ENCODE measurements at regions not wholly inside any gene's neighbourhood (a gene's known extent, or its start where the extent isn't known, plus 50 kb on each side); places are given as distances from the start of the nearest gene placed in this dataset.

DNA sequence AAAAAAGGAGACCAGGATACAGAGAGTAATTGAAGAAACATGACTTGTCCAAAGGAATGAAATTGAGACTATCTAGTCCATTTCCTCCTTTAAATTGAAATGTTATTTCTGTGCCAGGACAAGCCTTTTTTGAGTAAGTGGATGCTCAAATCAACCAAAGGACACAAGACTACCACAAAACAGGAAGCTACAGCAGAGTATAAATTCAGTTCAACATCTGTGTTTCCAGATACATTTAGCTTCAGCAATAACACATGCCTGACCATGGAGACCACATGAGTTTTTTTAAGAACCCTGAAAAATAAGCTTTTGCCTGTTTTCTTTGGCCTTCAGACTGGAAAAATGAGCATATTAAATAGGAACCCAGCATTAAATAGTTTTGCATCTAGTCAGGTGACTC lies 707.5 kb downstream of the ZWINT start:
- H3K27me3 ChIP-seq (ENCODE audit: insufficient read depth, low read depth, low read length): no peaks in the 10 kb centered on the region
- no peak overlapping the region for H2AFZ ChIP-seq (ENCODE audit: low read depth, low read length)
- no peaks in the 10 kb centered on the region for H3F3A ChIP-seq (ENCODE audit: insufficient read depth, low read length, poor library complexity, severe bottlenecking)
- TF ChIP-seq TAF1 (IDR thresholded peaks at IDR 0.05; ENCODE audit: low read depth) (no peak), MXI1 (conservative IDR thresholded peaks at IDR 0.05; ENCODE audit: poor library complexity, severe bottlenecking) (no peak), SMC3 (conservative IDR thresholded peaks at IDR 0.05; ENCODE audit: poor library complexity) (no peak), EZH2 (IDR thresholded peaks at IDR 0.05; ENCODE audit: borderline replicate concordance, insufficient read depth, low read length, poor library complexity, severe bottlenecking) (no peak), RAD21 (conservative IDR thresholded peaks at IDR 0.05) (no peak), EP300 (conservative IDR thresholded peaks at IDR 0.05; ENCODE audit: poor library complexity, severe bottlenecking) (no peak), POLR2AphosphoS5 (IDR thresholded peaks at IDR 0.05) (no peak)
- TF ChIP-seq, protein P1, sequence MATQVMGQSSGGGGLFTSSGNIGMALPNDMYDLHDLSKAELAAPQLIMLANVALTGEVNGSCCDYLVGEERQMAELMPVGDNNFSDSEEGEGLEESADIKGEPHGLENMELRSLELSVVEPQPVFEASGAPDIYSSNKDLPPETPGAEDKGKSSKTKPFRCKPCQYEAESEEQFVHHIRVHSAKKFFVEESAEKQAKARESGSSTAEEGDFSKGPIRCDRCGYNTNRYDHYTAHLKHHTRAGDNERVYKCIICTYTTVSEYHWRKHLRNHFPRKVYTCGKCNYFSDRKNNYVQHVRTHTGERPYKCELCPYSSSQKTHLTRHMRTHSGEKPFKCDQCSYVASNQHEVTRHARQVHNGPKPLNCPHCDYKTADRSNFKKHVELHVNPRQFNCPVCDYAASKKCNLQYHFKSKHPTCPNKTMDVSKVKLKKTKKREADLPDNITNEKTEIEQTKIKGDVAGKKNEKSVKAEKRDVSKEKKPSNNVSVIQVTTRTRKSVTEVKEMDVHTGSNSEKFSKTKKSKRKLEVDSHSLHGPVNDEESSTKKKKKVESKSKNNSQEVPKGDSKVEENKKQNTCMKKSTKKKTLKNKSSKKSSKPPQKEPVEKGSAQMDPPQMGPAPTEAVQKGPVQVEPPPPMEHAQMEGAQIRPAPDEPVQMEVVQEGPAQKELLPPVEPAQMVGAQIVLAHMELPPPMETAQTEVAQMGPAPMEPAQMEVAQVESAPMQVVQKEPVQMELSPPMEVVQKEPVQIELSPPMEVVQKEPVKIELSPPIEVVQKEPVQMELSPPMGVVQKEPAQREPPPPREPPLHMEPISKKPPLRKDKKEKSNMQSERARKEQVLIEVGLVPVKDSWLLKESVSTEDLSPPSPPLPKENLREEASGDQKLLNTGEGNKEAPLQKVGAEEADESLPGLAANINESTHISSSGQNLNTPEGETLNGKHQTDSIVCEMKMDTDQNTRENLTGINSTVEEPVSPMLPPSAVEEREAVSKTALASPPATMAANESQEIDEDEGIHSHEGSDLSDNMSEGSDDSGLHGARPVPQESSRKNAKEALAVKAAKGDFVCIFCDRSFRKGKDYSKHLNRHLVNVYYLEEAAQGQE (IDR thresholded peaks at IDR 0.05; ENCODE audit: borderline replicate concordance): no peak
- TF ChIP-seq, protein P2, sequence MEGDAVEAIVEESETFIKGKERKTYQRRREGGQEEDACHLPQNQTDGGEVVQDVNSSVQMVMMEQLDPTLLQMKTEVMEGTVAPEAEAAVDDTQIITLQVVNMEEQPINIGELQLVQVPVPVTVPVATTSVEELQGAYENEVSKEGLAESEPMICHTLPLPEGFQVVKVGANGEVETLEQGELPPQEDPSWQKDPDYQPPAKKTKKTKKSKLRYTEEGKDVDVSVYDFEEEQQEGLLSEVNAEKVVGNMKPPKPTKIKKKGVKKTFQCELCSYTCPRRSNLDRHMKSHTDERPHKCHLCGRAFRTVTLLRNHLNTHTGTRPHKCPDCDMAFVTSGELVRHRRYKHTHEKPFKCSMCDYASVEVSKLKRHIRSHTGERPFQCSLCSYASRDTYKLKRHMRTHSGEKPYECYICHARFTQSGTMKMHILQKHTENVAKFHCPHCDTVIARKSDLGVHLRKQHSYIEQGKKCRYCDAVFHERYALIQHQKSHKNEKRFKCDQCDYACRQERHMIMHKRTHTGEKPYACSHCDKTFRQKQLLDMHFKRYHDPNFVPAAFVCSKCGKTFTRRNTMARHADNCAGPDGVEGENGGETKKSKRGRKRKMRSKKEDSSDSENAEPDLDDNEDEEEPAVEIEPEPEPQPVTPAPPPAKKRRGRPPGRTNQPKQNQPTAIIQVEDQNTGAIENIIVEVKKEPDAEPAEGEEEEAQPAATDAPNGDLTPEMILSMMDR (IDR thresholded peaks at IDR 0.05; ENCODE audit: poor library complexity, severe bottlenecking): no peak
- H3K79me2 ChIP-seq (replicated peaks; ENCODE audit: insufficient read depth, low read length): no peaks in the 10 kb centered on the region
- H3K27ac ChIP-seq (ENCODE audit: low read length): no peak overlapping the region
- H3K36me3 ChIP-seq (ENCODE audit: insufficient read depth, low read length): no peaks in the 10 kb centered on the region
- H3K4me2 ChIP-seq (ENCODE audit: low read length): no peak overlapping the region
- H3K4me3 ChIP-seq (ENCODE audit: low read length): no peak overlapping the region
- H3K9me2 ChIP-seq (ENCODE audit: insufficient read depth, low read length): no peaks in the 10 kb centered on the region
- no peaks in the 10 kb centered on the region for H3K9me3 ChIP-seq (ENCODE audit: low read length)
- no peaks in the 10 kb centered on the region for H4K20me1 ChIP-seq (ENCODE audit: insufficient read depth)
- no peak overlapping the region for H3K9ac ChIP-seq (ENCODE audit: low read length)

DNA sequence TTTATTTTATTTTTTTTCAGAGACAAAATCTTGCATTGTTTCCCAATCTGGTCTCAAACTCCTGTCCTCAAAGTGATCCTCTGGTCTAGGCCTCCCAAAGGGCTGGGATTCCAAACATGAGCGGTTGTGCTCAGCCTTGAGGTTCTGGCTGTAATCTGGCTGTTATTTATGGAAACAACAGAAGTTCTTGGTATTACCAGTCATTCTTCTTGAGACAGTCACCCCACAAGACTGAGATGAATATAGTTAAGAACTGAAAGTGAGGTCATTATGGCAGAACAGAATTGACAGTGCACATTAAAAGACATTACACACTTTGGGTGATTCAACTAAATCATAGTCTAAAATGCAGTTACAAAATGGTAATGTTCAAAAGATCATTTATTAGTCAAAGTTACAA lies 719.5 kb downstream of the ZWINT start:
- no peaks in the 10 kb centered on the region for H3F3A ChIP-seq (ENCODE audit: insufficient read depth, low read length, poor library complexity, severe bottlenecking)
- H3K9me2 ChIP-seq (ENCODE audit: insufficient read depth, low read length): no peaks in the 10 kb centered on the region
- H3K9ac ChIP-seq (ENCODE audit: low read length): no peak overlapping the region
- H4K20me1 ChIP-seq (ENCODE audit: insufficient read depth): no peaks in the 10 kb centered on the region
- H3K9me3 ChIP-seq (ENCODE audit: low read length): no peaks in the 10 kb centered on the region
- H3K36me3 ChIP-seq (ENCODE audit: insufficient read depth, low read length): no peaks in the 10 kb centered on the region
- no peak overlapping the region for H3K27ac ChIP-seq (ENCODE audit: low read length)
- no peak for TF ChIP-seq MXI1 (conservative IDR thresholded peaks at IDR 0.05; ENCODE audit: poor library complexity, severe bottlenecking)
- no peak for TF ChIP-seq SMC3 (conservative IDR thresholded peaks at IDR 0.05; ENCODE audit: poor library complexity)
- TF ChIP-seq POLR2AphosphoS5 (IDR thresholded peaks at IDR 0.05): no peak
- TF ChIP-seq, protein P2 (IDR thresholded peaks at IDR 0.05; ENCODE audit: poor library complexity, severe bottlenecking): no peak
- TF ChIP-seq TAF1 (IDR thresholded peaks at IDR 0.05; ENCODE audit: low read depth): no peak
- TF ChIP-seq EZH2 (IDR thresholded peaks at IDR 0.05; ENCODE audit: borderline replicate concordance, insufficient read depth, low read length, poor library complexity, severe bottlenecking): no peak
- TF ChIP-seq, protein P1 (IDR thresholded peaks at IDR 0.05; ENCODE audit: borderline replicate concordance): no peak
- no peak for TF ChIP-seq EP300 (conservative IDR thresholded peaks at IDR 0.05; ENCODE audit: poor library complexity, severe bottlenecking)
- no peak for TF ChIP-seq RAD21 (conservative IDR thresholded peaks at IDR 0.05)
- H3K4me3 ChIP-seq (ENCODE audit: low read length): no peak overlapping the region
- H2AFZ ChIP-seq (ENCODE audit: low read depth, low read length): no peak overlapping the region
- no peak overlapping the region for H3K4me2 ChIP-seq (ENCODE audit: low read length)
- no peaks in the 10 kb centered on the region for H3K79me2 ChIP-seq (replicated peaks; ENCODE audit: insufficient read depth, low read length)
- H3K27me3 ChIP-seq (ENCODE audit: insufficient read depth, low read depth, low read length): no peaks in the 10 kb centered on the region

Measured in neural cell (in vitro differentiated cells).